Spinal cord (tissue), 9 donors: ENCODE measurements at regions not wholly inside any gene's neighbourhood (a gene's known extent, or its start where the extent isn't known, plus 50 kb on each side); places are given as distances from the start of the nearest gene placed in this dataset.
"Not testable (repeated sequence)": the region's sequence is repeated elsewhere in the genome, so short reads cannot be mapped to it uniquely, and the experiment has no call there.

Source experiments
- DNase-seq, 6 donors: peaks; one replicate each; pipeline versions ENCODE4 v3.0.0 to v3.0.0-alpha.2; 2013 to 2015; ENCODE audit warnings: low spot score in 6 of 6, low read depth in 4 of 6
- H3K27ac ChIP-seq: one replicate; pipeline ENCODE4 v1.5.1; 2013; ENCODE audit warnings: low read depth, low read length, control low read depth
- H3K27me3 ChIP-seq: one replicate; pipeline ENCODE4 v1.6.1; 2013; ENCODE audit warnings: low read length; ENCODE audit not compliant: control insufficient read depth, insufficient read depth
- H3K36me3 ChIP-seq: one replicate; pipeline ENCODE4 v1.6.1; 2013; ENCODE audit warnings: low read length; ENCODE audit not compliant: control insufficient read depth, insufficient read depth
- H3K4me1 ChIP-seq: one replicate; pipeline ENCODE4 v1.6.1; 2013; ENCODE audit warnings: low read length; ENCODE audit not compliant: control insufficient read depth, insufficient read depth
- H3K4me3 ChIP-seq: one replicate; pipeline ENCODE4 v1.5.1; 2013; ENCODE audit warnings: low read depth, low read length, control low read depth
- H3K9me3 ChIP-seq: one replicate; pipeline ENCODE4 v1.6.1; 2013; ENCODE audit warnings: low read length; ENCODE audit not compliant: control insufficient read depth, insufficient read depth
- WGBS: methylation state at CpG from one replicate; pipeline ENCODE4 v1.1.5; 2013; ENCODE audit warnings: missing lambda C conversion rate; ENCODE audit not compliant: insufficient coverage; 5-methylcytosine and 5-hydroxymethylcytosine counted together
- donor health status: healthy.

DNA sequence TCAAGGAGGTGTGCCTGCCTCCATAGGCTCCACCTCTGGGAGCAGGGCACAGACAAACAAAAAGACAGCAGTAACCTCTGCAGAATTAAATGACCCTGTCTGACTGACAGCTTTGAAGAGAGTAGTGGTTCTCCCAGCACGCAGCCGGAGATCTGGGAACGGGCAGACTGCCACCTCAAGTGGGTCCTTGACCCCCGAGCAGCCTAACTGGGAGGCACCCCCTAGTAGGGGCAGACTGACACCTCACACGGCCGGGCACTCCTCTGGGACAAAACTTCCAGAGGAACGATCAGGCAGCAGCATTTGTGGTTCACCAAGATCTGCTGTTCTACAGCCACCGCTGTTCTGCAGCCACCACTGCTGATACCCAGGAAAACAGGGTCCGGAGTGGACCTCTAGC, 378.2 kb downstream of the PTH2R start:
- 97% methylated on average over 8 of the region's 9 CpGs for WGBS

DNA sequence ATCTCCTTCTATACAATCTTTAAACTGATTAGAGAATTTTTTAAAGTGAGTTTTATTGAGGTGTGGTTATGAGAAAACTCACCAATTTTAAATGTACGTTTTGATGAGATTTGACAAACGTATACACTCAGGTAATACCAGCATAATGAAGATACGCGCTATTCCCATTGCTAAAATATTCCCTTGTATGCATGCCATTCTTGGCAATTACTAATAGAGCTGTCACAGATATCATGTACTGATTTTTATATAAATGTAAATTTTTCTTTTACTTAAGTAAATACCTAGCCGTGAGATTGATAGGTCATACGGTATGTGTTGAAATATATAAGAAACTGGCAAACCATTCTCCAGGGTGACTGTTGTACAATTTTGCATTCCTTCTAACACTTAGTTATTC, 384.7 kb downstream of the PTH2R start:
- Histone ChIP-seq H3K9me3 (no peaks in the 10 kb centered on the region), H3K4me1 (no peaks in the 10 kb centered on the region)
- WGBS: no CpG with 5 or more reads among the region's 6 CpGs

More for the DNA sequence above, 378.2 kb downstream of the PTH2R start:
- not testable (repeated sequence) for H3K27me3 ChIP-seq, H3K4me1 ChIP-seq, H3K36me3 ChIP-seq, H3K27ac ChIP-seq, DNase-seq, H3K4me3 ChIP-seq, H3K9me3 ChIP-seq

DNA sequence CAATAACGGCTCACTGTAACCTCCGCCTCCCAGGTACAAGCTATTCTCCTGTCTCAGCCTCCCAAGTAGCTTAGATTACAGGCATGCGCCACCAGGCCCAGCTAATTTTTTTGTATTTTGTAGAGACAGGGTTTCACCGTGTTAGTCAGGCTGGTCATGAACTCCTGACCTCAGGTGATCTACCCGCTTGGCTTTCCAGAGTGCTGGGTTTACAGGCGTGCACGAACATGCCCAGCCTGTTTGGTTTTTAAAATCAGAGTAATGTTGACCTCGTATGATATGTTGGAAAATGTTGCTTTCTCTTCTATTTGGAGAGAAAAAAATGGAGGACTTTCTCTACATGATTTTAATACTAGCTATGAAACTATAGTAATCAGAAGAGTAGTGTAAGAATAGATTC, 386.2 kb downstream of the PTH2R start:
- 100% methylated on average over 5 of the region's 8 CpGs for WGBS
- DNase-seq: no peak
- no peaks in the 10 kb centered on the region for H3K27me3 ChIP-seq

More for the DNA sequence above, 384.7 kb downstream of the PTH2R start:
- H3K36me3 ChIP-seq: no peaks in the 10 kb centered on the region
- no peak for DNase-seq
- no peak overlapping the region for H3K27ac ChIP-seq
- no peaks in the 10 kb centered on the region for H3K27me3 ChIP-seq
- no peak overlapping the region for H3K4me3 ChIP-seq

DNA sequence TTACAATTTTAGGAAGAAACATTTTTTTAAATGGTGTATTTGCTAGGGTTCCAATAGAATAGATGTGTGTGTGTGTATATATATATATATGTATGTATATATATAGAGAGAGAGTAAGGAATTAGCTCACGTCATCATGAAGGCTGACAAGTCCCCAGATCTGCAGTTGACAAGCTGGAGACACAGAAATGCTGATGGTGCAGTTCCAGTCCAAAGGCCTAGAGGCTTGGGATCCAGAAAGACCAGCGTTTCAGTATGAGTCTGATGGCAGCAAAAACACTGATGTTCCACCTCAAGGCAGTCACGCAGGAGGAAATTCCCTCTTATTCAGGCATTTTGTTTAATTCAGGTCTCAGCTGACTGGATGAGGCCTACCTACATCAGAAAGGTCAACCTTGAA, 386.8 kb downstream of the PTH2R start:
- H3K36me3 ChIP-seq: no peaks in the 10 kb centered on the region
- H3K9me3 ChIP-seq: no peaks in the 10 kb centered on the region
- WGBS: 94% methylated on average over 3 of the region's 3 CpGs
- H3K27ac ChIP-seq: no peak overlapping the region
- H3K27me3 ChIP-seq: no peaks in the 10 kb centered on the region
- no peak overlapping the region for H3K4me3 ChIP-seq
- H3K4me1 ChIP-seq: no peaks in the 10 kb centered on the region
- no peak for DNase-seq

More for the DNA sequence above, 386.2 kb downstream of the PTH2R start:
- Histone ChIP-seq H3K4me1 (no peaks in the 10 kb centered on the region), H3K36me3 (no peaks in the 10 kb centered on the region), H3K27ac (no peak overlapping the region), H3K4me3 (no peak overlapping the region), H3K9me3 (no peaks in the 10 kb centered on the region)

DNA sequence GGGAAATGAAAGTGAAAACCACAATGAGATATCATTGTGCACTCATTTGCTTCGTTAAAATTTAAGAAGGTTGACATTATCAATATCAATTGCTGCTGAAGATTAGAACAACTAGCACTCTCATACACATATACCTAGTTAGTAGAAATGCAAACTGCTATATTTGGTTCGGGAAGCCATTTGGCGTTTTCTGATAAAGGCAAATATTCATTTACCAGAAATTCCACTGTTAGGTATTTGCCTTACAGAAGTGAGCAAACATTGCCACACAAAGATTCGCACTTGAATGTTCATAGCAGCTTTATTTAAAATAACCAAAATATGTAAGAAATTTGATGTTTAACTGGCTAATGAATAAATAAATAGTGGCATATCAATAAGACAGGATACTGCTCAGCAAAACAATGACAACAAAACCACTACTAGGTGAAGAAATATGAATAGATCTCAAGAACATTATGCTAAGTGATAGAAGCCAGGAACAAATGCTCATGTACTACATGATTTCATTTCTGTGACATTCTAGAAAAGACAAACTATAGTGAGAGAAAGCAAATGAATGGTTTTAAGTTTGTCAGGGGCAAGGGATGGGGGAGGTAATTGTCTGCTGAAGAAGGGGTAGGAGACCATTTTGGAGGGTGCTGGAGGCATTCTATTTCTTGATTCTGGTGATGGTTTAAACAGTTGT, 387.8 kb downstream of the PTH2R start:
- Histone ChIP-seq H3K36me3 (no peaks in the 10 kb centered on the region), H3K4me1 (no peaks in the 10 kb centered on the region), H3K27ac (no peak overlapping the region), H3K9me3 (no peaks in the 10 kb centered on the region), H3K27me3 (no peaks in the 10 kb centered on the region), H3K4me3 (no peak overlapping the region)
- 100% methylated on average over 2 of the region's 4 CpGs for WGBS
- no peak for DNase-seq

DNA sequence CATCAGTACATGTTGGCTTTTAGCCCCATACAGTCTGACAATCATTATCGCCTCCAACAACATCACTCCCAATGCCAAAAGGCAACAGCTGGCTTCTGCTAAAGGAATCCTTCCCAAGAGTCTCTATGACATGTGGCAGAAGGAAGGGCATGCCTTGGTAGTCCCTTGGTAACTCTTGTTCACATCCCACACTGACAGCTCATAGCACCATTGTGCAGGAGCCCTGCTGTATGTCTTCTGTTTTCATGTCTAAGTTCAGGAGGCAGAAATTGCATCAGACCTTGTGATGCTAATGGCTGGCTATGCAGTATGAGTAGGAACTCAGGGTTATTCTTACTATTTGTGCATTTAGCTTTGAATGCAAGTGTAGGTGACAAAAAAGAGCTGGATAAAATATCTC, 392.1 kb downstream of the PTH2R start:
- Histone ChIP-seq H3K36me3 (no peaks in the 10 kb centered on the region), H3K27me3 (no peaks in the 10 kb centered on the region), H3K27ac (no peak overlapping the region), H3K9me3 (no peaks in the 10 kb centered on the region), H3K4me3 (no peak overlapping the region), H3K4me1 (no peaks in the 10 kb centered on the region)
- DNase-seq: peak in 1 of 6 donors; percentile 33
- WGBS: no CpG with 5 or more reads among the region's 1 CpG

DNA sequence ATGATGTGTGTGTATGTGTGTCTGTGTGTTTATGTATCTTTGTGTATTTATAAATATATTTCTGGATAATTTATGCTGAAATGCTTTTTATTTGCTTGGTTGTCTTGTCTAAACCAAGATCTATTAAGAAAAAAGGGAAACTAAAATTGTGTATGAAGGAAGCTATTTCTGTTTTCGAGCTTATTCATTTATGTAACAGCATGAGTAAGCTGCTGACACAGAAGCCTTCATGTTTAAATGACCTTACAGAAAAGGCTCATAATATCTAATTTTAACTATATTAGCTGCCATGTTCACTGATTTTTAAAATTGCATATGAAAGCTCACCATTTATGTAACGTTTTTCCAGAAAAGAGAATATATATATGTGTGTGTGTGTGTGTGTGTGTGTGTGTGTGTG, 392.8 kb downstream of the PTH2R start:
- H3K36me3 ChIP-seq: no peaks in the 10 kb centered on the region
- H3K4me3 ChIP-seq: no peak overlapping the region
- peak in 1 of 6 donors; percentile 9 for DNase-seq
- H3K27ac ChIP-seq: no peak overlapping the region
- no peaks in the 10 kb centered on the region for H3K4me1 ChIP-seq
- H3K27me3 ChIP-seq: no peaks in the 10 kb centered on the region
- no peaks in the 10 kb centered on the region for H3K9me3 ChIP-seq
- no CpG with 5 or more reads among the region's 2 CpGs for WGBS

DNA sequence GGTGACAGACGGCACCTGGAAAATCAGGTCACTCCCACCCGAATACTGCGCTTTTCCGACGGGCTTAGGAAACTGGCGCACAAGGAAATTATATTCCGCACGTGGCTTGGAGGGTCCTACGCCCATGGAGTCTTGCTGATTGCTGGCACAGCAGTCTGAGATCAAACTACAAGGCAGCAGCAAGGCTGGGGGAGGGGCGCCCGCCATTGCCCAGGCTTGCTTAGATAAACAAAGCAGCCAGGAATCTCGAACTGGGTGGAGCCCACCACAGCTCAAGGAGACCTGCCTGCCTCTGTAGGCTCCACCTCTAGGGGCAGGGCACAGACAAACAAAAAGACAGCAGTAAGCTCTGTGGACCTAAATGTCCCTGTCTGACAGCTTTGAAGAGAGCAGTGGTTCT, 394.3 kb downstream of the PTH2R start:
- WGBS: 93% methylated on average over 12 of the region's 12 CpGs
- not testable (repeated sequence) for H3K27ac ChIP-seq, H3K4me3 ChIP-seq, H3K36me3 ChIP-seq, H3K27me3 ChIP-seq, H3K9me3 ChIP-seq, DNase-seq, H3K4me1 ChIP-seq

DNA sequence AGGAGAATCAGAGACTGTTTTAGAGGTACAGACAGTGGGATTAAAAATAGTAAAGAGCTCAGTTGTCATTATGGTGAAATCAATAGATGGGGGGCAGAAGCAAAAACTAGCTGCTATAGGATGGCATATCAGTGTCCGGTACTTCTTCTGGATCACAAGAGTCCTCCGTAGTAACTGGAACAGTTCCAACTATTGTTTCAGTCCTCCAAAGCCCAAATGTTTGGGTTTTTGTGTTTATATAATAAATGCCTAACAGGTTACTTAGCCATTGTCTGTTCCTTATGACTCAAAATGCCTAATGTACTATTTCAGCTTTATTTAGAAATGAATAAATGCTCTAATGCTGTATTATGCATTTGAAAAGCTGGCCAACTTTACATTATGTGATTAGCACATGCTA, 401.2 kb downstream of the PTH2R start:
- Histone ChIP-seq H3K36me3 (no peaks in the 10 kb centered on the region), H3K4me1 (no peaks in the 10 kb centered on the region), H3K27ac (no peak overlapping the region), H3K4me3 (no peak overlapping the region), H3K27me3 (no peaks in the 10 kb centered on the region), H3K9me3 (no peaks in the 10 kb centered on the region)
- no peak for DNase-seq
- no CpG with 5 or more reads among the region's 2 CpGs for WGBS

DNA sequence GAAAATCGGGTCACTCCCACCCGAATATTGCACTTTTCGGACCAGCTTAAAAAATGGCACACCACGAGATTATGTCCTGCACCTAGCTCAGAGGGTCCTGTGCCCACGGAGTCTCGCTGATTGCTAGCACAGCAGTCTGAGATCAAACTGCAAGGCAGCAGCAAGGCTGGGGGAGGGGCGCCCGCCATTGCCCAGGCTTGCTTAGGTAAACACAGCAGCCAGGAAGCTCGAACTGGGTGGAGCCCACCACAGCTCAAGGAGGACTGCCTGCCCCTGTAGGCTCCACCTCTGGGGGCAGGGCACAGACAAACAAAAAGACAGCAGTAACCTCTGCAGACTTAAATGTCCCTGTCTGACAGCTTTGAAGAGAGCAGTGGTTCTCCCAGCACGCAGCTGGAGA, 405.3 kb downstream of the PTH2R start:
- not testable (repeated sequence) for H3K36me3 ChIP-seq, H3K4me3 ChIP-seq, H3K27ac ChIP-seq, DNase-seq, H3K9me3 ChIP-seq, H3K4me1 ChIP-seq, H3K27me3 ChIP-seq
- 77% methylated on average over 9 of the region's 10 CpGs for WGBS
